ENCODE measurements at regions not wholly inside any gene's neighbourhood (a gene's known extent, or its start where the extent isn't known, plus 50 kb on each side); places are given as distances from the start of the nearest gene placed in this dataset.

DNA sequence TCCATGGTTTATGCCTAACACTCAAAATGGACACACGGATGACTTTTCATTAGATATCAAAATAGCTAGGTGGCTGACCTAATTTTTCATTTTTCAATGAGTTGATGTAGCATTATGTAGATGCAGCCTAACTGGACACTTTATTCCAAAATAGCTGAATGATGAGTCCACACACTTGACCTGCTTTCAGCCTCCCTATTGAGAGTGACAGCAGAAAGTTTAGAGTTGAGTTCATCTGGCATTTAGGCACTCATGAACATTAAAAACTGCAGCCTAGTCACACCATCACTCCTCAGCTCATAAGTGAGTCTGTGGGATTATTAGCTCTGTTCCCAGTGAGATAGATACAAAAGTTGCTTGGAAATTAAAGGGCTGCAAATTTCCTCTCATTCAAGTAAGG is 307.3 kb upstream of the PRKD1 start:
- TF ChIP-seq, protein P1, sequence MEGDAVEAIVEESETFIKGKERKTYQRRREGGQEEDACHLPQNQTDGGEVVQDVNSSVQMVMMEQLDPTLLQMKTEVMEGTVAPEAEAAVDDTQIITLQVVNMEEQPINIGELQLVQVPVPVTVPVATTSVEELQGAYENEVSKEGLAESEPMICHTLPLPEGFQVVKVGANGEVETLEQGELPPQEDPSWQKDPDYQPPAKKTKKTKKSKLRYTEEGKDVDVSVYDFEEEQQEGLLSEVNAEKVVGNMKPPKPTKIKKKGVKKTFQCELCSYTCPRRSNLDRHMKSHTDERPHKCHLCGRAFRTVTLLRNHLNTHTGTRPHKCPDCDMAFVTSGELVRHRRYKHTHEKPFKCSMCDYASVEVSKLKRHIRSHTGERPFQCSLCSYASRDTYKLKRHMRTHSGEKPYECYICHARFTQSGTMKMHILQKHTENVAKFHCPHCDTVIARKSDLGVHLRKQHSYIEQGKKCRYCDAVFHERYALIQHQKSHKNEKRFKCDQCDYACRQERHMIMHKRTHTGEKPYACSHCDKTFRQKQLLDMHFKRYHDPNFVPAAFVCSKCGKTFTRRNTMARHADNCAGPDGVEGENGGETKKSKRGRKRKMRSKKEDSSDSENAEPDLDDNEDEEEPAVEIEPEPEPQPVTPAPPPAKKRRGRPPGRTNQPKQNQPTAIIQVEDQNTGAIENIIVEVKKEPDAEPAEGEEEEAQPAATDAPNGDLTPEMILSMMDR (IDR thresholded peaks at IDR 0.05; ENCODE audit: low read length), result no peak
- TF ChIP-seq EZH2phosphoT487 (IDR thresholded peaks at IDR 0.05; ENCODE audit: low read length) (no peak), EZH2 (optimal IDR thresholded peaks at IDR 0.05; ENCODE audit: low read depth, low read length) (no peak)
